Fibroblast of mammary gland (primary cell): ENCODE measurements at regions not wholly inside any gene's neighbourhood (a gene's known extent, or its start where the extent isn't known, plus 50 kb on each side); places are given as distances from the start of the nearest gene placed in this dataset.

Experiments used
- DNase-seq: peaks from one replicate; pipeline ENCODE4 v3.0.0-alpha.2; 2010; ENCODE audit warnings: low read depth
- H3K4me3 ChIP-seq: 2 replicates; pipeline ENCODE4 v1.5.1; 2011; ENCODE audit warnings: low read depth, mild to moderate bottlenecking, low read length, moderate library complexity; ENCODE audit not compliant: control insufficient read depth
- TF ChIP-seq, protein P1 (sequence below): conservative IDR thresholded peaks from 2 replicates; pipeline ENCODE4 v1.5.1; 2011; ENCODE audit warnings: low read depth, low read length, inconsistent platforms; ENCODE audit not compliant: control insufficient read depth, insufficient read depth

- no peak overlapping the region for H3K4me3 ChIP-seq
- DNase-seq: no peak
- TF ChIP-seq, protein P1, sequence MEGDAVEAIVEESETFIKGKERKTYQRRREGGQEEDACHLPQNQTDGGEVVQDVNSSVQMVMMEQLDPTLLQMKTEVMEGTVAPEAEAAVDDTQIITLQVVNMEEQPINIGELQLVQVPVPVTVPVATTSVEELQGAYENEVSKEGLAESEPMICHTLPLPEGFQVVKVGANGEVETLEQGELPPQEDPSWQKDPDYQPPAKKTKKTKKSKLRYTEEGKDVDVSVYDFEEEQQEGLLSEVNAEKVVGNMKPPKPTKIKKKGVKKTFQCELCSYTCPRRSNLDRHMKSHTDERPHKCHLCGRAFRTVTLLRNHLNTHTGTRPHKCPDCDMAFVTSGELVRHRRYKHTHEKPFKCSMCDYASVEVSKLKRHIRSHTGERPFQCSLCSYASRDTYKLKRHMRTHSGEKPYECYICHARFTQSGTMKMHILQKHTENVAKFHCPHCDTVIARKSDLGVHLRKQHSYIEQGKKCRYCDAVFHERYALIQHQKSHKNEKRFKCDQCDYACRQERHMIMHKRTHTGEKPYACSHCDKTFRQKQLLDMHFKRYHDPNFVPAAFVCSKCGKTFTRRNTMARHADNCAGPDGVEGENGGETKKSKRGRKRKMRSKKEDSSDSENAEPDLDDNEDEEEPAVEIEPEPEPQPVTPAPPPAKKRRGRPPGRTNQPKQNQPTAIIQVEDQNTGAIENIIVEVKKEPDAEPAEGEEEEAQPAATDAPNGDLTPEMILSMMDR: no peak
Observed at GRCh38 chr2:62281663-62282062, 85.7 kb downstream of the B3GNT2 start.

DNA sequence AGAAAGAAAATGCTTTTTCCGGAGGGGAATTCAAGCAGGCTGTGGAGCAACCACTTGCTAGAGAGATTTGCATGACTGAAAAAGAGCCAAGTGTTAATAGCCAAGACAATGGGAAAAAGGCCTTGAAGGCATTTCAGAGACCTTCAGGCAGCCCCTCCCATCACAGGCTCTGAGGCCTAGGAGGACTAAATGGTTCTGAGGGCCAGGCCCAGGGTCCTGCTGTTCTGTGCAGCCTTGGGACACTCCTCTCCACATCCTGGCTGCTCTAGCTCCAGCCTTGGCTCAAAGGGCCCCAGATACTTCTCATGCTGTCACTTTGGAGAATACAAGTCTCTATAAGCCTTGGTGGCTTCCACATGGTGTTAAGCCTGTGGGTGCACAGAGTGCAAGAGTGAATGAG is 81.8 kb downstream of the B3GNT2 start:
- no peak for DNase-seq
- H3K4me3 ChIP-seq: no peak overlapping the region
- TF ChIP-seq, protein P1: no peak
